ENCODE measurements at regions not wholly inside any gene's neighbourhood (a gene's known extent, or its start where the extent isn't known, plus 50 kb on each side); places are given as distances from the start of the nearest gene placed in this dataset.

- Histone ChIP-seq H3K9me3 (ENCODE audit: control insufficient read depth, insufficient read depth, low read depth, low read length) (no peaks in the 10 kb centered on the region), H3K4me3 (ENCODE audit: low read depth, low read length) (no peak overlapping the region), H3K27ac (ENCODE audit: extremely low read depth, low read depth, low read length) (no peak overlapping the region), H3K36me3 (ENCODE audit: control insufficient read depth in 2 of 2, insufficient read depth in 1 of 2, low read length in 2 of 2) (no peaks in the 10 kb centered on the region), H3K4me1 (ENCODE audit: control insufficient read depth, insufficient read depth, low read length) (no peaks in the 10 kb centered on the region)
- ChIA-PET CTCF (interaction anchor here (0.7 to 1.4 kb wide), 4 partner anchors 19 to 836 kb away, joined by 3 to 11 read pairs (median 4); no protein-coding TSS in a partner anchor), POLR2A (no interaction called here)
- TF ChIP-seq ZFP69B (tag by site-specific recombination; IDR thresholded peaks at IDR 0.05) (no peak), ZNF391 (tag by site-specific recombination; IDR thresholded peaks at IDR 0.05; ENCODE audit: borderline replicate concordance, low read depth) (no peak)
Observed at GRCh38 chr21:26736449-26736848, 108.8 kb downstream of the ADAMTS1 start.

DNA sequence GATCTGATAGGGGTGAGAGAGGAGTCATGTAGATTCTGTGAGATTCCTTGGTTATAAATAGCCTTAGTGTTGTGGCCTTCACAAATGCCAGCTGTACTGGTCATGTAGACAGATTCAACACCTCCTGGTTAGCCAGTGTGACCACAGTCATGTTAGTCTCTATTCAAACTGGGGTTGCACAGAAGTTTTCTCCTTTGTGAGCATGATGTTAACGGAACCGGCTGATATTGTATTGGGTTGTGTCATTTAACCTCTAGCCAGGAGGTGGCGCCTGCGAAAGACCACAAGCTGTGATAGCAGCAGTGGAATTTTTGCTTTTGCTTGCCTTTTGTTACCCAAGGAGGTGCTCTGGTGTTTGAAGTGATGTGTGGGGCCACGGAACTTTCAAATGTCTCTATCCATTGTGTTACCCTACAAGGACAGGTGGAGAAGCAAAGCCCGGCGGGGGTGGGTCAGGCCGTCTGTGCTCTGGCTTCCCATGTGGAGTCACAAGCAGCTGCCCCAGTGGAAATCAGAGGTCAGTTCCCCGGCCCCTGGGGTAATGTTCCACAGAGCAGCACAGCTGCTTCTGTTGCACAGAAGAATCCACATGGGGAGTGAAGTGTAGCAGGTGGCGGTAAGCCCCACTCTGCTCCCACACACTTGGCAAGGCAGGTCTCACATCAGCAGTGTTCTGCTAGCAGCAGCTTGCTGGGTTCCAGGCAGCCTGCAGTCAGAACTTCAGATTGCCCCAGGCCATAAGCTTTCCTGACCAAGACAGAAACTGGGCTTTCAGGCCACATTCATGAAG is 112.6 kb downstream of the ADAMTS1 start:
- TF ChIP-seq ZNF670 (tag by site-specific recombination; IDR thresholded peaks at IDR 0.05; ENCODE audit: low read depth) = no peak
- no peak for TF ChIP-seq ZNF391 (tag by site-specific recombination; IDR thresholded peaks at IDR 0.05; ENCODE audit: borderline replicate concordance, low read depth)
- TF ChIP-seq REPIN1 (tag by site-specific recombination; IDR thresholded peaks at IDR 0.05; ENCODE audit: low read depth) = no peak
- TF ChIP-seq ZNF654 (tag by site-specific recombination; IDR thresholded peaks at IDR 0.05; ENCODE audit: low read depth) = peak; percentile 48
- TF ChIP-seq ZNF530 (tag by site-specific recombination; IDR thresholded peaks at IDR 0.05; ENCODE audit: low read depth) = no peak
- TF ChIP-seq ZNF580 (tag by site-specific recombination; IDR thresholded peaks at IDR 0.05) = no peak
- no peak for TF ChIP-seq ZNF10 (tag by site-specific recombination; IDR thresholded peaks at IDR 0.05)
- TF ChIP-seq, protein P1, sequence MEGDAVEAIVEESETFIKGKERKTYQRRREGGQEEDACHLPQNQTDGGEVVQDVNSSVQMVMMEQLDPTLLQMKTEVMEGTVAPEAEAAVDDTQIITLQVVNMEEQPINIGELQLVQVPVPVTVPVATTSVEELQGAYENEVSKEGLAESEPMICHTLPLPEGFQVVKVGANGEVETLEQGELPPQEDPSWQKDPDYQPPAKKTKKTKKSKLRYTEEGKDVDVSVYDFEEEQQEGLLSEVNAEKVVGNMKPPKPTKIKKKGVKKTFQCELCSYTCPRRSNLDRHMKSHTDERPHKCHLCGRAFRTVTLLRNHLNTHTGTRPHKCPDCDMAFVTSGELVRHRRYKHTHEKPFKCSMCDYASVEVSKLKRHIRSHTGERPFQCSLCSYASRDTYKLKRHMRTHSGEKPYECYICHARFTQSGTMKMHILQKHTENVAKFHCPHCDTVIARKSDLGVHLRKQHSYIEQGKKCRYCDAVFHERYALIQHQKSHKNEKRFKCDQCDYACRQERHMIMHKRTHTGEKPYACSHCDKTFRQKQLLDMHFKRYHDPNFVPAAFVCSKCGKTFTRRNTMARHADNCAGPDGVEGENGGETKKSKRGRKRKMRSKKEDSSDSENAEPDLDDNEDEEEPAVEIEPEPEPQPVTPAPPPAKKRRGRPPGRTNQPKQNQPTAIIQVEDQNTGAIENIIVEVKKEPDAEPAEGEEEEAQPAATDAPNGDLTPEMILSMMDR (tag by site-specific recombination; IDR thresholded peaks at IDR 0.05) = peak; percentile 30; the same call in 1 of the 2 replicates
- TF ChIP-seq ZNF571 (tag by site-specific recombination; IDR thresholded peaks at IDR 0.05) = no peak
- TF ChIP-seq ZNF416 (tag by site-specific recombination; IDR thresholded peaks at IDR 0.05) = no peak
- no peak for TF ChIP-seq ZNF423 (tag by site-specific recombination; IDR thresholded peaks at IDR 0.05)
- TF ChIP-seq ZNF184 (tag by site-specific recombination; IDR thresholded peaks at IDR 0.05) = no peak
- TF ChIP-seq ZNF248 (tag by site-specific recombination; IDR thresholded peaks at IDR 0.05) = no peak
- TF ChIP-seq ZFHX2 (tag by site-specific recombination; conservative IDR thresholded peaks at IDR 0.05) = no peak
- Histone ChIP-seq H3K36me3 (ENCODE audit: control insufficient read depth in 2 of 2, insufficient read depth in 1 of 2, low read length in 2 of 2) (no peaks in the 10 kb centered on the region), H3K9me3 (ENCODE audit: control insufficient read depth, insufficient read depth, low read depth, low read length) (no peaks in the 10 kb centered on the region), H3K4me3 (ENCODE audit: low read depth, low read length) (no peak overlapping the region), H3K4me1 (ENCODE audit: control insufficient read depth, insufficient read depth, low read length) (no peaks in the 10 kb centered on the region), H3K27ac (ENCODE audit: extremely low read depth, low read depth, low read length) (no peak overlapping the region)
- ChIA-PET CTCF (interaction anchor here (0.6 to 2.0 kb wide), 18 partner anchors 9 to 1940 kb away, joined by 3 to 13 read pairs (median 3); partner anchors contain the start of genes ATP5PF and GABPA), POLR2A (interaction anchor here (1.7 kb wide), 1 partner anchor 112 kb away, joined by 11 read pairs; the partner anchor contains the start of gene ADAMTS1)

DNA sequence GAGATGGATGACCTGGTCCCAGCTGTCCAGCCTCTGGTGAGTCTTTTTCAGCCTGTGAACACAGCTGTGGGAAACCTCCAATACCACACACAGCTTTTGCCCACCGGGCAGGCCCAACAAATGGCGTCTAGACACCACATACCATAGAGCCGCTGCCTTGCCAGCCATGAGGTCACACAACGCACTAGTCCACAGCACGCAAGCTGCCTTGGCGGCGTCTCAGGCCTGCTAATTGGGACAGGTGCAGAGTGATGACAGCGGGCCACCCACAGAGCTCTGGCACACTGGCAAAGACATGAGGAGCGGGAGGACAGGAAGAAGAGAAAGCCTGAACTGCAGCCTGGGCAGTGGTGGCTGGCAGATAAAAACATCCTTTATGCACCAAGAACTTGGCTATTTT is 125.5 kb downstream of the ADAMTS1 start:
- TF ChIP-seq ZNF596 (tag by site-specific recombination; IDR thresholded peaks at IDR 0.05) (no peak), ZNF302 (tag by site-specific recombination; IDR thresholded peaks at IDR 0.05; ENCODE audit: low read depth) (no peak), ZNF2 (tag by site-specific recombination; IDR thresholded peaks at IDR 0.05) (no peak), ZNF354C (tag by site-specific recombination; IDR thresholded peaks at IDR 0.05; ENCODE audit: borderline replicate concordance, low read depth) (no peak), SCRT2 (tag by site-specific recombination; IDR thresholded peaks at IDR 0.05) (no peak)
- H3K9me3 ChIP-seq (ENCODE audit: control insufficient read depth, insufficient read depth, low read depth, low read length) = no peaks in the 10 kb centered on the region
- no peaks in the 10 kb centered on the region for H3K4me1 ChIP-seq (ENCODE audit: control insufficient read depth, insufficient read depth, low read length)
- H3K4me3 ChIP-seq (ENCODE audit: low read depth, low read length) = no peak overlapping the region
- ChIA-PET CTCF (interaction anchor here (1.2 to 1.8 kb wide), 2 partner anchors 10 to 13 kb away, joined by 3 to 4 read pairs; no protein-coding TSS in a partner anchor), POLR2A (interaction anchor here (0.6 to 0.7 kb wide), 2 partner anchors 358 to 859 kb away, joined by 3 to 8 read pairs; no protein-coding TSS in a partner anchor)
- H3K27ac ChIP-seq (ENCODE audit: extremely low read depth, low read depth, low read length) = no peak overlapping the region
- H3K36me3 ChIP-seq (ENCODE audit: control insufficient read depth in 2 of 2, insufficient read depth in 1 of 2, low read length in 2 of 2) = no peaks in the 10 kb centered on the region
